Left cardiac atrium (tissue), 4 donors: ENCODE measurements at regions not wholly inside any gene's neighbourhood (a gene's known extent, or its start where the extent isn't known, plus 50 kb on each side); places are given as distances from the start of the nearest gene placed in this dataset.

Experiments used
- ATAC-seq, 2 donors: fragments of 200-7000 bp; cut with Tn5 transposase; one replicate each; pipeline ENCODE4 v1.9.1; 2020; ENCODE audit warnings: mild to moderate bottlenecking in 2 of 2, moderate library complexity in 2 of 2
- DNase-seq: peaks from one replicate; pipeline ENCODE4 v3.0.0-alpha.2; 2020
- intact Hi-C, 2 donors: fragments of 100-400 bp; cut with DNase I; formaldehyde crosslinking; loops; one replicate each; pipeline versions ENCODE4 v1.14.1 to v1.15.1; 2022 to 2023
- donor health status: DM: no; HTN: yes; CAD: no.
- donor health status: DM: no; HTN: yes; CAD: no; lungs with severe emphysema.
- donor health status: DM: yes; HTN: yes; CAD: no.
- donor health status: Dilated cardiomyopathy.

GRCh38 chr1:184141361-184141880 is 89.9 kb downstream of the TSEN15 start:
- DNase-seq (no peak), ATAC-seq (no peak)
- intact Hi-C loops: no loop called here

GRCh38 chr1:184143449-184143848 is 91.9 kb downstream of the TSEN15 start:
- peak; percentile 61 to 70 for ATAC-seq
- intact Hi-C loops: no loop called here
- DNase-seq: no peak

- ATAC-seq (no peak), DNase-seq (no peak)
- intact Hi-C loops: no loop called here
Observed at GRCh38 chr1:184145083-184145482, 93.6 kb downstream of the TSEN15 start.

- intact Hi-C loops: no loop called here
- DNase-seq (no peak), ATAC-seq (no peak)
Observed at GRCh38 chr1:184146202-184146601, 94.7 kb downstream of the TSEN15 start.

- intact Hi-C loops: no loop called here
- ATAC-seq (peak; percentile 48 to 68), DNase-seq (peak; percentile 56)
Observed at GRCh38 chr1:184150776-184151531, 99.4 kb downstream of the TSEN15 start.

GRCh38 chr1:184152434-184152898 is 100.9 kb downstream of the TSEN15 start:
- ATAC-seq (peak; percentile 70 to 77), DNase-seq (peak; percentile 23)
- intact Hi-C loops: no loop called here

GRCh38 chr1:184152974-184153373 is 101.4 kb downstream of the TSEN15 start:
- no peak for DNase-seq
- peak; percentile 8 to 16 for ATAC-seq
- intact Hi-C loops: no loop called here

GRCh38 chr1:184153731-184154130 is 102.2 kb downstream of the TSEN15 start:
- intact Hi-C loops: no loop called here
- DNase-seq: no peak
- ATAC-seq: no peak

GRCh38 chr1:184156521-184157393 is 105.2 kb downstream of the TSEN15 start:
- ATAC-seq (no peak), DNase-seq (no peak)
- intact Hi-C loops: no loop called here

- ATAC-seq (no peak), DNase-seq (no peak)
- intact Hi-C loops: no loop called here
Observed at GRCh38 chr1:184157394-184157742, 105.8 kb downstream of the TSEN15 start.

GRCh38 chr1:184158896-184159681 is 107.6 kb downstream of the TSEN15 start:
- intact Hi-C loops: no loop called here
- no peak for DNase-seq
- ATAC-seq: no peak

- DNase-seq (no peak), ATAC-seq (peak in 1 of 2 donors; percentile 25)
- intact Hi-C loops: no loop called here
Observed at GRCh38 chr1:184160236-184160635, 108.7 kb downstream of the TSEN15 start.

GRCh38 chr1:184161071-184161698 is 109.7 kb downstream of the TSEN15 start:
- peak; percentile 53 for DNase-seq
- ATAC-seq: peak; percentile 39 to 76
- intact Hi-C loops: no loop called here

GRCh38 chr1:184162281-184162680 is 110.8 kb downstream of the TSEN15 start:
- intact Hi-C loops: no loop called here
- ATAC-seq (peak in 1 of 2 donors; percentile 20), DNase-seq (peak; percentile 34)

- peak; percentile 73 to 78 for ATAC-seq
- intact Hi-C loops: no loop called here
- DNase-seq: no peak
Observed at GRCh38 chr1:184163674-184164465, 112.3 kb downstream of the TSEN15 start.

- intact Hi-C loops: no loop called here
- DNase-seq (no peak), ATAC-seq (no peak)
Observed at GRCh38 chr1:184164536-184164935, 113.0 kb downstream of the TSEN15 start.

GRCh38 chr1:184166485-184166884 is 115.0 kb downstream of the TSEN15 start:
- no peak for DNase-seq
- no peak for ATAC-seq
- intact Hi-C loops: no loop called here

GRCh38 chr1:184167352-184167751 is 115.8 kb downstream of the TSEN15 start:
- intact Hi-C loops: no loop called here
- DNase-seq: no peak
- ATAC-seq: no peak
